ENCODE measurements at regions not wholly inside any gene's neighbourhood (a gene's known extent, or its start where the extent isn't known, plus 50 kb on each side); places are given as distances from the start of the nearest gene placed in this dataset.

GRCh38 chr18:24831081-24831480 is 370.6 kb downstream of the HRH4 start:
- DNase-seq (ENCODE audit: low spot score): no peak

- DNase-seq (ENCODE audit: low spot score): no peak
These were observed 371.6 kb downstream of the HRH4 start for GRCh38 chr18:24831871-24832665.

GRCh38 chr18:24835751-24836150 is 375.3 kb downstream of the HRH4 start:
- DNase-seq (ENCODE audit: low spot score): no peak

GRCh38 chr18:24837066-24837465 is 376.6 kb downstream of the HRH4 start:
- peak; percentile 57 for DNase-seq (ENCODE audit: low spot score)

- DNase-seq (ENCODE audit: low spot score): no peak
These were observed 379.6 kb downstream of the HRH4 start for GRCh38 chr18:24840051-24840450.

- DNase-seq (ENCODE audit: low spot score): no peak
These were observed 380.2 kb downstream of the HRH4 start for GRCh38 chr18:24840640-24841039.

GRCh38 chr18:24841536-24841935 is 381.1 kb downstream of the HRH4 start:
- DNase-seq (ENCODE audit: low spot score): no peak

GRCh38 chr18:24843123-24843522 is 382.7 kb downstream of the HRH4 start:
- DNase-seq (ENCODE audit: low spot score): no peak

- DNase-seq (ENCODE audit: low spot score): no peak
These were observed 385.7 kb downstream of the HRH4 start for GRCh38 chr18:24846138-24846537.

- no peak for DNase-seq (ENCODE audit: low spot score)
These were observed 390.1 kb downstream of the HRH4 start for GRCh38 chr18:24850532-24850931.

- DNase-seq (ENCODE audit: low spot score): no peak
These were observed 392.6 kb downstream of the HRH4 start for GRCh38 chr18:24853076-24853475.

- no peak for DNase-seq (ENCODE audit: low spot score)
These were observed 400.7 kb downstream of the HRH4 start for GRCh38 chr18:24860978-24861680.

GRCh38 chr18:24862201-24862816 is 401.9 kb downstream of the HRH4 start:
- no peak for DNase-seq (ENCODE audit: low spot score)

GRCh38 chr18:24868311-24868710 is 407.9 kb downstream of the HRH4 start:
- no peak for DNase-seq (ENCODE audit: low spot score)

GRCh38 chr18:24868760-24869237 is 408.4 kb downstream of the HRH4 start:
- DNase-seq (ENCODE audit: low spot score): no peak

GRCh38 chr18:24869285-24869684 is 408.8 kb downstream of the HRH4 start:
- no peak for DNase-seq (ENCODE audit: low spot score)

GRCh38 chr18:24875286-24875685 is 414.8 kb downstream of the HRH4 start:
- no peak for DNase-seq (ENCODE audit: low spot score)

- DNase-seq (ENCODE audit: low spot score): no peak
These were observed 415.3 kb downstream of the HRH4 start for GRCh38 chr18:24875777-24876176.

- DNase-seq (ENCODE audit: low spot score): no peak
These were observed 415.8 kb downstream of the HRH4 start for GRCh38 chr18:24876266-24876665.

GRCh38 chr18:24877066-24877465 is 416.6 kb downstream of the HRH4 start:
- no peak for DNase-seq (ENCODE audit: low spot score)

- DNase-seq (ENCODE audit: low spot score): no peak
These were observed 417.1 kb downstream of the HRH4 start for GRCh38 chr18:24877546-24877945.

GRCh38 chr18:24878289-24878688 is 417.9 kb downstream of the HRH4 start:
- DNase-seq (ENCODE audit: low spot score): peak; percentile 41

- DNase-seq (ENCODE audit: low spot score): no peak
These were observed 424.8 kb downstream of the HRH4 start for GRCh38 chr18:24885276-24885675.

All from RKO (cell line).